Karpas-422 (cell line): ENCODE measurements at regions not wholly inside any gene's neighbourhood (a gene's known extent, or its start where the extent isn't known, plus 50 kb on each side); places are given as distances from the start of the nearest gene placed in this dataset.

Source experiments
- DNase-seq: peaks from one replicate; pipeline ENCODE4 v3.0.0-alpha.2; 2015
- H2AFZ ChIP-seq: fragments of 200-600 bp; sonication (generic); 2 replicates; pipeline ENCODE4 v1.6.1; 2014; ENCODE audit warnings: antibody characterized with exemption, low read length, mixed read lengths
- H3K27ac ChIP-seq: fragments of 200-600 bp; sonication (generic); 2 replicates; pipeline ENCODE4 v1.5.1; 2014; ENCODE audit warnings: mild to moderate bottlenecking, low read length, moderate library complexity
- H3K27me3 ChIP-seq: fragments of 200-600 bp; sonication (generic); 2 replicates; pipeline ENCODE4 v1.6.1; 2014; ENCODE audit warnings: low read length, mixed read lengths
- H3K36me3 ChIP-seq: fragments of 200-600 bp; sonication (generic); 2 replicates; pipeline ENCODE4 v1.6.1; 2014; ENCODE audit warnings: low read length, mixed read lengths; ENCODE audit not compliant: insufficient read depth
- H3K4me1 ChIP-seq: fragments of 200-600 bp; sonication (generic); 2 replicates; pipeline ENCODE4 v1.6.1; 2014; ENCODE audit warnings: mild to moderate bottlenecking, low read length, mixed read lengths
- H3K4me2 ChIP-seq: fragments of 200-600 bp; sonication (generic); 2 replicates; pipeline ENCODE4 v1.6.1; 2014; ENCODE audit warnings: low read length, low read depth, mild to moderate bottlenecking; ENCODE audit not compliant: poor library complexity, severe bottlenecking
- H3K4me3 ChIP-seq: fragments of 200-600 bp; sonication (generic); 2 replicates; pipeline ENCODE4 v1.5.1; 2014; ENCODE audit warnings: mild to moderate bottlenecking, antibody characterized with exemption, low read length, mixed read lengths
- H3K79me2 ChIP-seq: fragments of 200-600 bp; sonication (generic); 2 replicates; pipeline ENCODE4 v1.6.1; 2014; ENCODE audit warnings: mild to moderate bottlenecking, low read length, mixed read lengths
- H3K9ac ChIP-seq: fragments of 200-600 bp; sonication (generic); 2 replicates; pipeline ENCODE4 v1.6.0; 2014; ENCODE audit warnings: low read length
- H3K9me2 ChIP-seq: fragments of 200-600 bp; sonication (generic), shearing (Covaris generic); replicated peaks from 2 replicates; pipeline ENCODE4 v1.6.0; 2014; ENCODE audit warnings: mild to moderate bottlenecking, low read length, moderate library complexity; ENCODE audit not compliant: insufficient read depth
- H3K9me3 ChIP-seq: fragments of 300-700, 200-600 bp; sonication (generic); 2 replicates; pipeline ENCODE4 v1.6.1; 2014; ENCODE audit warnings: low read length, mixed read lengths
- H4K20me1 ChIP-seq: fragments of 200-600 bp; sonication (generic); 2 replicates; pipeline ENCODE4 v1.6.1; 2014; ENCODE audit warnings: mild to moderate bottlenecking, antibody characterized with exemption, low read length, low read depth; ENCODE audit not compliant: insufficient read depth

DNA sequence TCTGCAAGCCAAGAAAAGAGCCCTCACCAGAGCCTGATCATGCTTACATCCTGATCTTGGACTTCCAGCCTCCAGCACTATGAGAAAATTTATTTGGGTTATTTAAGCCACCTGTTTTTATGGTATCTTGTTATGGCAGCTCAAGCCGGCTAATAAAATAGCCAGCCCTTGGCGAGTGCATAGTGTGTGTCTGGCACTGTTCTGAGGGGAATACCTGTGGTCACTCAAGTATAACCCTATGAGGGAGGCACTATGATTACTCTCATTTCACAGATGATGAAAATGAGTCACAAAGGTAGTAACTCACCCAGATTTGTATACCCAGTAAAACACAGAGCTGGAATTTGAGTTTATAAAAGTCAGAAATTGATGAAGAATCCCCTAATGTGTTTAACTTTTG is 556.9 kb upstream of the SETBP1 start:
- no peaks in the 10 kb centered on the region for H4K20me1 ChIP-seq
- no peak overlapping the region for H3K27ac ChIP-seq
- no peaks in the 10 kb centered on the region for H3K4me1 ChIP-seq
- no peak for DNase-seq
- H3K4me3 ChIP-seq, result no peak overlapping the region
- H3K79me2 ChIP-seq, result no peaks in the 10 kb centered on the region
- no peaks in the 10 kb centered on the region for H3K36me3 ChIP-seq
- H3K4me2 ChIP-seq, result no peak overlapping the region
- no peaks in the 10 kb centered on the region for H3K9me2 ChIP-seq
- H2AFZ ChIP-seq, result no peak overlapping the region
- H3K9ac ChIP-seq, result no peak overlapping the region
- H3K27me3 ChIP-seq, result no peaks in the 10 kb centered on the region
- H3K9me3 ChIP-seq, result no peaks in the 10 kb centered on the region

DNA sequence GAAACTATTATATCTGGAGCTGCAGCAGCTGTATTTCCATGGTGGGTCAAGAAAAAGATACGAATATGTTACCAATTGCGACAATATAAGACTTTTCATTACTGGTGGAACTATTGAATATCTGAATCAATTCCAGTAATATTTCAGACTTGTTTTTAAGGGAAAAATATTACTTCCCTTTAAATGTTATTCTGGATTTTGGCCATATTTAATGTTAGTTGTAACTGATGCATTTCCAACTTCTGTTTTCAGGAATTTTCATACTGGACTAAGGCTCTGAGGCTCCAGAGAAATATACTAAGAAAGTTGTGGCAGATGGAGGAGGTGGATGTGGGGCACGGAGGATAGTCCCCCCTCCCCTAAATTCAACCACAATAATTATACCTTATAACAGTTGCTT is 555.2 kb upstream of the SETBP1 start:
- no peak for DNase-seq
- no peaks in the 10 kb centered on the region for H3K79me2 ChIP-seq
- H3K4me3 ChIP-seq, result no peak overlapping the region
- no peaks in the 10 kb centered on the region for H4K20me1 ChIP-seq
- no peak overlapping the region for H3K9ac ChIP-seq
- no peaks in the 10 kb centered on the region for H3K4me1 ChIP-seq
- no peak overlapping the region for H3K27ac ChIP-seq
- H3K9me3 ChIP-seq, result no peaks in the 10 kb centered on the region
- H2AFZ ChIP-seq, result no peak overlapping the region
- no peaks in the 10 kb centered on the region for H3K36me3 ChIP-seq
- no peaks in the 10 kb centered on the region for H3K27me3 ChIP-seq
- H3K4me2 ChIP-seq, result no peak overlapping the region
- no peaks in the 10 kb centered on the region for H3K9me2 ChIP-seq

DNA sequence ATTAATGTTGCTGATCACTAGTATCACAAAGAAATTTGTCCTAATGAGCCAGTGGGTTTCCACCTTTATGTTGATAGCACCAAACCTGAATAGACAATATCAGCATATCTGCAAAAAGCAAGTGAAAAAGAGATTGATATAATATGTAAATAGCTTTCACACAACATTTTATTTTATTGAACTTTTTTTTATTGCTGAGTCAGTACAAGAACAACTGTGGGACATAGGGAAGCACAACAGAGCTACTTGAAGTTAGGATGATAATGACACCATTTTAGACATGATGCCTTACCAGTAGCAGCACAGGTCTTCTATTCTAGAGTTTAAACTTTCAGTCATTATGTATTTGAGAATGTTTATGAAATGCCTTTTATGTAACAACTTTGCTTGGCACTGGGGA is 554.1 kb upstream of the SETBP1 start:
- Histone ChIP-seq H3K36me3 (no peaks in the 10 kb centered on the region), H3K9ac (no peak overlapping the region), H3K27ac (no peak overlapping the region), H3K4me2 (no peak overlapping the region), H3K9me3 (no peaks in the 10 kb centered on the region), H3K9me2 (no peaks in the 10 kb centered on the region), H3K27me3 (no peaks in the 10 kb centered on the region), H2AFZ (no peak overlapping the region), H3K79me2 (no peaks in the 10 kb centered on the region), H4K20me1 (no peaks in the 10 kb centered on the region), H3K4me3 (no peak overlapping the region), H3K4me1 (no peaks in the 10 kb centered on the region)
- no peak for DNase-seq

DNA sequence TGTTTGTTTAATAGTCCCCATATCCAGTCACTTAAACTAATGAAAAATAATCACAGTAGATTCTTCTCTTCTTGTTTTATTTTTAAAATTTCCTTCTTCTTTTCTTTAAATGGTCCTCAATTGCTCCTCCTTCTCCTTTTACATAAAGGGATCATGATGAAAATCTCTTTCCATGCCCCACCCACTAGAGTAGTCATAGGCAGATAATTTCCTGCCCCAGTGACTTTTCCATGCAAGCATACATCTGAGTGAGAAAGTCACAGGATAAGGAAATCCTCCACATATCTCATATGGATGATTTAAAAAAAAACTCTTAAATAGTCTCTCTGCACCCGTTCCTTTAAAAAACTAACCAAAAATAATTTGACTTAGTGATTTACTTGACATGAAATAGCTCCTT is 552.3 kb upstream of the SETBP1 start:
- DNase-seq, result no peak
- Histone ChIP-seq H3K9ac (no peak overlapping the region), H2AFZ (no peak overlapping the region), H3K79me2 (no peaks in the 10 kb centered on the region), H4K20me1 (no peaks in the 10 kb centered on the region), H3K4me3 (no peak overlapping the region), H3K27ac (no peak overlapping the region), H3K9me2 (no peaks in the 10 kb centered on the region), H3K4me1 (no peaks in the 10 kb centered on the region), H3K9me3 (no peaks in the 10 kb centered on the region), H3K27me3 (no peaks in the 10 kb centered on the region), H3K4me2 (no peak overlapping the region), H3K36me3 (no peaks in the 10 kb centered on the region)

DNA sequence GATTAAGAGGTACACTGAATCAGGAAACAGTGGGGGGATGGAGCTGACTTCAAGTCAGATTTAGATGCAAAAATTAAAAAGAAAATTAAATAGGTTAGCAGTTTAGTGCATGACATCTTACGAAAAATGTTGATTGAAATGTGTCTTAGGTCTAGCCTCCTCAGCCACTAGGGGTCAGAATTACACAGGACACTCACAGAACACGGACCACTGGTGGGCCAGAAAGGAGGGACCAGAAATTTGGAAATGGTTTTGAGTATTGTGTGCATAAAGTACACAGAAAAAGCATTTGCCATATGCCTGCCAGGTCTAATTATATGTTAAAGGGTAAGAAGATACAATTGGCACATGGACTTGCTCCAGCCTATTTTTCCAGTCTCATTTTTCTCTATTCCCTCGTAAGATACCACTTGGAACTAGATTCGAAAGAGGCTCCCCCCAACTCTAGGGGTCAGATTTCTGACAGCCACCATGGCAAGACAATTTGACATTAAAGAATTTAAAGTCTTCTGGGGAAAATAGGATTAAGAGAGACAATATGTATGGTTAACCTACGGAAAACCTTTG is 550.2 kb upstream of the SETBP1 start:
- no peak overlapping the region for H3K4me2 ChIP-seq
- no peak overlapping the region for H3K27ac ChIP-seq
- H3K4me1 ChIP-seq, result no peaks in the 10 kb centered on the region
- H3K36me3 ChIP-seq, result no peaks in the 10 kb centered on the region
- H3K9ac ChIP-seq, result no peak overlapping the region
- no peak overlapping the region for H3K4me3 ChIP-seq
- H4K20me1 ChIP-seq, result no peaks in the 10 kb centered on the region
- H3K27me3 ChIP-seq, result no peaks in the 10 kb centered on the region
- H3K9me3 ChIP-seq, result no peaks in the 10 kb centered on the region
- H2AFZ ChIP-seq, result no peak overlapping the region
- H3K79me2 ChIP-seq, result no peaks in the 10 kb centered on the region
- H3K9me2 ChIP-seq, result no peaks in the 10 kb centered on the region
- peak; percentile 78 for DNase-seq

DNA sequence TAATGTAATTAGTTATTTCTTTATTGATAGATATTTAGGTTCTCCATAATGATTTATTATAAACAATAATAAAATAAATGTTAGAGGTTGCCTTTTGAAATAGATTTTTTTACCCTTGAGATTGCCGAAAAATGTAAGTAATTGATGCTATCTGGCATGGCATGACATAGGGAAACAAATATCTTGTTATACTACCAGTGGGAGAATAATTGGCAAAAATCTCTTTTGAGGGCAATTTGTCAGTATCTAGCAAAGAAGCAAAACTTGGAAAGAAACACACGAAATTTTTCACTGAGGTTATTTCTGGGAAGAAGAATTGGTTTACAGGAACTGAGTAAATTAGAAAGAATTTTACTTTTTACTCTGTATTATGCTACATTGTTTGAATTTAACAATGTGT is 547.2 kb upstream of the SETBP1 start:
- Histone ChIP-seq H3K4me1 (no peaks in the 10 kb centered on the region), H3K9me3 (no peaks in the 10 kb centered on the region), H4K20me1 (no peaks in the 10 kb centered on the region), H3K27me3 (no peaks in the 10 kb centered on the region), H3K27ac (no peak overlapping the region), H3K9me2 (no peaks in the 10 kb centered on the region; the same call in 1 of the 2 replicates), H3K36me3 (no peaks in the 10 kb centered on the region), H2AFZ (no peak overlapping the region), H3K79me2 (no peaks in the 10 kb centered on the region), H3K4me3 (no peak overlapping the region), H3K9ac (no peak overlapping the region), H3K4me2 (no peak overlapping the region)
- DNase-seq, result no peak

DNA sequence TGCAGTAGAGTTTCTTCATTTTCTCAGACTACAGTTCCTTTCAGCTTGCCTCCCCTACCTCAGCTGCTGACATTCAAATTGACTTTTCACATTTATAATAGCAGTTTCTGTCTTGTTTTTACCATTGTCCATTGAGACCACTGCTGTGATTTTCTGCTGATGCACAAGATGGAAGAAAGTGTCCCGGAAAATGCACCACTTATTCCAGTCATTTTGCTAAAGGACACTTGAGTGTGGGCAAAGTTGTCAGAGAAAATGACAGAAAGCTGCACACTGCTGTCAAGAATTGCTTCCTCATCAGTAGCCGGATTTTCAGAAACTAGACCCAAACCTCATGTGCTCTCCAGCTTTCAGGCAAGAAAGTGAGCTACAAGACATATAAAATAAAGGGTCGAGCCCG is 546.2 kb upstream of the SETBP1 start:
- no peak overlapping the region for H2AFZ ChIP-seq
- no peaks in the 10 kb centered on the region for H3K9me3 ChIP-seq
- no peaks in the 10 kb centered on the region for H3K79me2 ChIP-seq
- H4K20me1 ChIP-seq, result no peaks in the 10 kb centered on the region
- peaks cover 3% of the 10 kb centered on the region; the same call in 1 of the 2 replicates for H3K9me2 ChIP-seq
- no peaks in the 10 kb centered on the region for H3K36me3 ChIP-seq
- no peak overlapping the region for H3K9ac ChIP-seq
- H3K27me3 ChIP-seq, result no peaks in the 10 kb centered on the region
- H3K4me1 ChIP-seq, result no peaks in the 10 kb centered on the region
- no peak overlapping the region for H3K27ac ChIP-seq
- DNase-seq, result no peak
- H3K4me2 ChIP-seq, result no peak overlapping the region
- H3K4me3 ChIP-seq, result no peak overlapping the region

DNA sequence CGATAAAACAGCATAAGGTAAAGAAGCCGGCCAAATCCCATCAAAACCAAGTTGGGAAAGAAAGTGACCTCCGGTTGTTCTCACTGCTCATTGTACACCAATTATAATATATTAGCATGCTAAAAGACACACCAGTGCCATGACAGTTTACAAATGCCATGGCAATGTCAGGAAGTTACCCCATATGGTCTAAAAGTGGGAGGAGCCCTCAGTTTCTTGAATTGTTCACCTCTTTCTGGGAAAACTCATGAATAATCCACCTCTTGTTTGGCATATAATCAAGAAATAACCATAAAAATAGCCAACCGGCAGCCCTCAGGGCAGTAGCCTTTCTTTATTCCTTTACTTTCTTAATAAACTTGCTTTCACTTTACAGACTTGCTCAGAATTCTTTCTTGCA is 544.9 kb upstream of the SETBP1 start:
- Histone ChIP-seq H3K79me2 (no peaks in the 10 kb centered on the region), H2AFZ (no peak overlapping the region), H3K9ac (no peak overlapping the region), H3K4me2 (no peak overlapping the region), H3K9me3 (no peaks in the 10 kb centered on the region), H3K36me3 (no peaks in the 10 kb centered on the region), H3K4me3 (no peak overlapping the region), H3K4me1 (no peaks in the 10 kb centered on the region), H3K27ac (no peak overlapping the region), H3K27me3 (no peaks in the 10 kb centered on the region), H3K9me2 (peaks cover 3% of the 10 kb centered on the region; the same call in 1 of the 2 replicates), H4K20me1 (no peaks in the 10 kb centered on the region)
- DNase-seq, result no peak

DNA sequence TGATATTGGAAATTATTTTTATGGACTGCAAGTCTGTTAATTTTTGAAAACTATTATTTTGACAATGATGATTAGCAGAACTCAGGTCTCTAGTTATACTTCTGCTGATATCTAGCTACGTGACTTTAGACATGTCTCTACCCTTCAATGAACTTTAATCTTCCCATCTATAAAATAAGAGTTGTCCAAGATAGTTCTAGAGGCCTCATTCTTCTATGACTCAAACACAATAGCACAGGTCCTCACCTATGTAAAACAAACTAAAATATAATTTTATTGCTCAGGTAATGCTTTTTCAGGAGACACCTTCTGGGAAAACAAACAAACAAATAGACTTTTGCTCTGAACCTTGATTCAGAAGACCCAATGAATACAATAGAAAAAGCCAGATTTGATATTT is 544.4 kb upstream of the SETBP1 start:
- Histone ChIP-seq H3K9me2 (peaks cover 3% of the 10 kb centered on the region; the same call in 1 of the 2 replicates), H3K36me3 (no peaks in the 10 kb centered on the region), H3K79me2 (no peaks in the 10 kb centered on the region), H4K20me1 (no peaks in the 10 kb centered on the region), H3K4me1 (no peaks in the 10 kb centered on the region), H3K4me3 (no peak overlapping the region), H3K27ac (no peak overlapping the region), H3K27me3 (no peaks in the 10 kb centered on the region), H3K9ac (no peak overlapping the region), H2AFZ (no peak overlapping the region), H3K4me2 (no peak overlapping the region), H3K9me3 (no peaks in the 10 kb centered on the region)
- no peak for DNase-seq
